ENCODE measurements at regions not wholly inside any gene's neighbourhood (a gene's known extent, or its start where the extent isn't known, plus 50 kb on each side); places are given as distances from the start of the nearest gene placed in this dataset.

- Histone ChIP-seq H3K27me3 (replicated peaks in 1 of 7) (peaks cover 0 to 18% (median 0%) of the 10 kb centered on the region in 7 donors), H3K27ac (no peak overlapping the region), H3K4me1 (peaks cover 0 to 11% (median 0%) of the 10 kb centered on the region in 6 donors), H3K4me3 (no peak overlapping the region), H3K9me3 (no peaks in the 10 kb centered on the region), H3K36me3 (no peaks in the 10 kb centered on the region)
- no peak for TF ChIP-seq POLR2A (IDR thresholded peaks at IDR 0.05)
- no peak for TF ChIP-seq POLR2AphosphoS5 (IDR thresholded peaks at IDR 0.05)
- TF ChIP-seq, protein P1, sequence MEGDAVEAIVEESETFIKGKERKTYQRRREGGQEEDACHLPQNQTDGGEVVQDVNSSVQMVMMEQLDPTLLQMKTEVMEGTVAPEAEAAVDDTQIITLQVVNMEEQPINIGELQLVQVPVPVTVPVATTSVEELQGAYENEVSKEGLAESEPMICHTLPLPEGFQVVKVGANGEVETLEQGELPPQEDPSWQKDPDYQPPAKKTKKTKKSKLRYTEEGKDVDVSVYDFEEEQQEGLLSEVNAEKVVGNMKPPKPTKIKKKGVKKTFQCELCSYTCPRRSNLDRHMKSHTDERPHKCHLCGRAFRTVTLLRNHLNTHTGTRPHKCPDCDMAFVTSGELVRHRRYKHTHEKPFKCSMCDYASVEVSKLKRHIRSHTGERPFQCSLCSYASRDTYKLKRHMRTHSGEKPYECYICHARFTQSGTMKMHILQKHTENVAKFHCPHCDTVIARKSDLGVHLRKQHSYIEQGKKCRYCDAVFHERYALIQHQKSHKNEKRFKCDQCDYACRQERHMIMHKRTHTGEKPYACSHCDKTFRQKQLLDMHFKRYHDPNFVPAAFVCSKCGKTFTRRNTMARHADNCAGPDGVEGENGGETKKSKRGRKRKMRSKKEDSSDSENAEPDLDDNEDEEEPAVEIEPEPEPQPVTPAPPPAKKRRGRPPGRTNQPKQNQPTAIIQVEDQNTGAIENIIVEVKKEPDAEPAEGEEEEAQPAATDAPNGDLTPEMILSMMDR (IDR thresholded peaks at IDR 0.05 in 8 of 11, conservative IDR thresholded peaks at IDR 0.05 in 3 of 11), result no peak
- no peak for DNase-seq
- 68 to 84% (median 74%) methylated on average over 6 of the region's 6 CpGs for WGBS, 5 donors
- intact Hi-C loops (cut with DNase I; ENCODE audit: low total_unique reads), result no loop called here
Measured at GRCh38 chr1:29673669-29674626, 437.6 kb downstream of the PTPRU start.

- H3K9me3 ChIP-seq, result no peaks in the 10 kb centered on the region
- H3K36me3 ChIP-seq, result no peaks in the 10 kb centered on the region
- H3K27me3 ChIP-seq (replicated peaks in 1 of 7), result peaks cover 0 to 18% (median 0%) of the 10 kb centered on the region in 7 donors
- no peak for TF ChIP-seq POLR2A (IDR thresholded peaks at IDR 0.05)
- TF ChIP-seq, protein P1 (IDR thresholded peaks at IDR 0.05 in 8 of 11, conservative IDR thresholded peaks at IDR 0.05 in 3 of 11), result no peak
- TF ChIP-seq POLR2AphosphoS5 (IDR thresholded peaks at IDR 0.05), result no peak
- H3K4me1 ChIP-seq, result peaks cover 0 to 11% (median 0%) of the 10 kb centered on the region in 6 donors
- no peak for DNase-seq
- intact Hi-C loops (cut with DNase I; ENCODE audit: low total_unique reads), result no loop called here
- H3K4me3 ChIP-seq, result no peak overlapping the region
- H3K27ac ChIP-seq, result no peak overlapping the region
Measured at GRCh38 chr1:29673228-29673500, 436.8 kb downstream of the PTPRU start.

- Histone ChIP-seq H3K9me3 (no peaks in the 10 kb centered on the region), H3K36me3 (no peaks in the 10 kb centered on the region), H3K4me3 (no peak overlapping the region), H3K27me3 (replicated peaks in 1 of 7) (peaks cover 0 to 16% (median 0%) of the 10 kb centered on the region in 7 donors), H3K27ac (no peak overlapping the region), H3K4me1 (peaks cover 0 to 11% (median 0%) of the 10 kb centered on the region in 6 donors)
- WGBS, 5 donors, result 78 to 91% (median 81%) methylated on average over 6 to 10 of the region's 10 CpGs
- intact Hi-C loops (cut with DNase I; ENCODE audit: low total_unique reads), result no loop called here
- TF ChIP-seq POLR2AphosphoS5 (IDR thresholded peaks at IDR 0.05) (no peak), POLR2A (IDR thresholded peaks at IDR 0.05) (no peak)
- TF ChIP-seq, protein P1 (IDR thresholded peaks at IDR 0.05 in 8 of 11, conservative IDR thresholded peaks at IDR 0.05 in 3 of 11), result no peak
- no peak for DNase-seq
Measured at GRCh38 chr1:29672416-29673227, 436.3 kb downstream of the PTPRU start.

Measured in spleen (tissue), 11 donors.